ENCODE measurements at regions not wholly inside any gene's neighbourhood (a gene's known extent, or its start where the extent isn't known, plus 50 kb on each side); places are given as distances from the start of the nearest gene placed in this dataset.

DNA sequence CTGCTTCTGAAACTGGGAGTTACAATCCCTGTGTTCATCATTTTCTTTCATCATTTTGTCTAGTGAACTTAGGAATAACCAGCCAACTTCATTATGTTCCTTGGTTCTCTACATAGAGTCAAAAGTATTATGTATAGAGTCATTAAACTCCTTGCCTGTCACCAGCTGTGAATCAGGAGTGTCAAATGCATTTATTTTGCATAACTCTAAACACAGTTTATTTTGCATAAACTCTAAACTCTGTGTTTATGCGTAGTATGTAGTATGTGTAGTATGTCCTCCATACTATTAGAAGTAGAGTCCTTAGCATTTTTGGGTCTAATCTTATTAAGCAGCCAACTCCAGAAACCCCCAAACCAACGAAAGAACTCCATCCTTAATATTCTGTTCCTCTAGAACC is 164.4 kb downstream of the EVA1A start:
- TF ChIP-seq SPI1 (IDR thresholded peaks at IDR 0.05; ENCODE audit: low read depth, low read length) (no peak), POLR2AphosphoS5 (IDR thresholded peaks at IDR 0.05; ENCODE audit: low read depth, low read length) (no peak)
